SK-N-SH (cell line): ENCODE measurements at regions not wholly inside any gene's neighbourhood (a gene's known extent, or its start where the extent isn't known, plus 50 kb on each side); places are given as distances from the start of the nearest gene placed in this dataset.

Experiments
- CTCF ChIA-PET: fragments of 300-600, 350-600 bp; formaldehyde crosslinking; extraction: SDS; loops from one replicate; lab custom pipeline; 2021; lab: Yijun Ruan, JAX
- POLR2A ChIA-PET: fragments of 350-600 bp; sonication (Branson Sonifier 250); formaldehyde crosslinking; extraction: SDS; loops from one replicate; lab custom pipeline; 2020; ENCODE audit warnings: antibody characterized with exemption, inconsistent platforms; lab: Yijun Ruan, JAX
- DNase-seq: peaks from one replicate; pipeline ENCODE4 v3.0.0; 2012
- H2AFZ ChIP-seq: fragments of 200-600 bp; sonication (generic); 2 replicates; pipeline ENCODE4 v1.8.1; 2016; ENCODE audit warnings: antibody characterized with exemption, mild to moderate bottlenecking, low read depth
- H3F3A ChIP-seq: fragments of 200-600 bp; sonication (generic); replicated peaks from 2 replicates; pipeline ENCODE3; 2016; ENCODE audit warnings: antibody characterized with exemption, mild to moderate bottlenecking; ENCODE audit not compliant: insufficient read depth
- H3K27ac ChIP-seq, 2 experiments: fragments of 200-500 bp in 1 of 2; fragments of 200-600 bp in 1 of 2; sonication (Bioruptor generic) in 1 of 2; sonication (generic), shearing (Covaris generic) in 1 of 2; 2 replicates each; pipeline versions ENCODE4 v1.5.1 to v1.6.1; 2014 to 2016; ENCODE audit warnings: low read depth in 2 of 2, inconsistent platforms in 1 of 2, low read length in 1 of 2, mild to moderate bottlenecking in 1 of 2, mixed read lengths in 1 of 2
- H3K27me3 ChIP-seq: fragments of 200-600 bp; sonication (generic), shearing (Covaris generic); 2 replicates; pipeline ENCODE4 v1.6.1; 2016; ENCODE audit warnings: mixed run types; ENCODE audit not compliant: insufficient read depth
- H3K36me3 ChIP-seq, 2 experiments: fragments of 200-500 bp in 1 of 2; fragments of 200-600 bp in 1 of 2; sonication (Bioruptor generic) in 1 of 2; sonication (generic) in 1 of 2; replicated peaks in 1 of 2; 2 replicates each; pipeline versions ENCODE3 to v1.5.1; 2014 to 2016; ENCODE audit warnings: low read length in 1 of 2, mild to moderate bottlenecking in 1 of 2; ENCODE audit not compliant: insufficient read depth in 2 of 2, control insufficient read depth in 1 of 2
- H3K4me1 ChIP-seq, 2 experiments: fragments of 200-500 bp in 1 of 2; fragments of 200-600 bp in 1 of 2; sonication (Bioruptor generic) in 1 of 2; sonication (generic), shearing (Covaris generic) in 1 of 2; 2 replicates each; pipeline versions ENCODE4 v1.5.1 to v1.6.1; 2014 to 2016; ENCODE audit warnings: low read depth in 1 of 2, low read length in 1 of 2, mixed run types in 1 of 2; ENCODE audit not compliant: insufficient read depth in 2 of 2, control insufficient read depth in 1 of 2
- H3K4me2 ChIP-seq: fragments of 200-600 bp; sonication (generic), shearing (Covaris generic); 2 replicates; pipeline ENCODE4 v1.6.1; 2017; ENCODE audit warnings: mixed run types
- H3K4me3 ChIP-seq, 2 experiments: fragments of 200-500 bp in 1 of 2; fragments of 200-600 bp in 1 of 2; sonication (Bioruptor generic) in 1 of 2; sonication (generic), shearing (Covaris generic) in 1 of 2; 2 replicates each; pipeline versions ENCODE4 v1.5.1 to v1.8.1; 2014 to 2016; ENCODE audit warnings: low read depth in 2 of 2, inconsistent platforms in 1 of 2, low read length in 1 of 2, mild to moderate bottlenecking in 1 of 2, mixed read lengths in 1 of 2, moderate library complexity in 1 of 2
- H3K79me2 ChIP-seq: fragments of 200-600 bp; sonication (generic); 2 replicates; pipeline ENCODE4 v1.8.1; 2017; ENCODE audit warnings: mild to moderate bottlenecking; ENCODE audit not compliant: insufficient read depth
- H3K9ac ChIP-seq: fragments of 200-600 bp; sonication (generic); 2 replicates; pipeline ENCODE4 v1.6.1; 2017; ENCODE audit warnings: mixed run types
- H3K9me2 ChIP-seq: fragments of 200-600 bp; sonication (generic); 2 replicates; pipeline ENCODE4 v1.6.1; 2017; ENCODE audit warnings: mixed run types
- H3K9me3 ChIP-seq: fragments of 200-600 bp; sonication (generic); 2 replicates; pipeline ENCODE4 v1.6.1; 2017; ENCODE audit warnings: mixed run types, mild to moderate bottlenecking, moderate library complexity
- H4K20me1 ChIP-seq: fragments of 200-600 bp; sonication (generic); 2 replicates; pipeline ENCODE4 v1.6.1; 2017; ENCODE audit warnings: mild to moderate bottlenecking, mixed run types; ENCODE audit not compliant: insufficient read depth
- ELF1 ChIP-seq: IDR thresholded peaks from 2 replicates; pipeline ENCODE4 v1.4.0; 2012
- EP300 ChIP-seq, 2 experiments: IDR thresholded peaks; 2 replicates each; pipeline versions ENCODE4 v1.4.0 to v1.6.1; 2012; ENCODE audit warnings: borderline replicate concordance in 1 of 2, low read depth in 1 of 2, low read length in 1 of 2
- FOSL2 ChIP-seq: IDR thresholded peaks from 2 replicates; pipeline ENCODE4 v1.4.0; 2012; ENCODE audit warnings: low read depth, mild to moderate bottlenecking, moderate library complexity, borderline replicate concordance
- FOXJ3 ChIP-seq: sonication (generic); formaldehyde crosslinking; IDR thresholded peaks from 2 replicates; pipeline ENCODE4 v1.5.1; 2020; ENCODE audit warnings: mild to moderate bottlenecking, missing genetic modification reagents
- GABPA ChIP-seq: IDR thresholded peaks from 2 replicates; pipeline ENCODE4 v1.4.0; 2012; ENCODE audit warnings: low read depth, mild to moderate bottlenecking
- GATA2 ChIP-seq: sonication (generic); formaldehyde crosslinking; IDR thresholded peaks from 2 replicates; pipeline ENCODE4 v1.5.0; 2020; ENCODE audit warnings: mild to moderate bottlenecking, missing genetic modification reagents
- IRF3 ChIP-seq: fragments of 150-350 bp; IDR thresholded peaks from 2 replicates; pipeline ENCODE4 v1.6.1; 2016; ENCODE audit warnings: mild to moderate bottlenecking, low read depth, low read length
- NFIC ChIP-seq: IDR thresholded peaks from 2 replicates; pipeline ENCODE4 v1.4.0; 2012; ENCODE audit warnings: borderline replicate concordance
- POLR2AphosphoS5 ChIP-seq: IDR thresholded peaks from 2 replicates; pipeline ENCODE4 v1.6.1; 2012; ENCODE audit warnings: low read depth, low read length
- RCOR1 ChIP-seq: fragments of 150-350 bp; IDR thresholded peaks from 2 replicates; pipeline ENCODE4 v1.6.1; 2017; ENCODE audit warnings: antibody characterized with exemption, low read length
- RFX5 ChIP-seq: IDR thresholded peaks from 2 replicates; pipeline ENCODE4 v1.6.1; 2012; ENCODE audit warnings: mild to moderate bottlenecking, improper control_type of control experiment, low read length
- RXRA ChIP-seq: IDR thresholded peaks from 2 replicates; pipeline ENCODE4 v1.4.0; 2012; ENCODE audit warnings: low read depth, mild to moderate bottlenecking, borderline replicate concordance
- SIN3A ChIP-seq: IDR thresholded peaks from 2 replicates; pipeline ENCODE4 v1.6.1; 2012; ENCODE audit warnings: low read depth, mild to moderate bottlenecking, low read length, moderate library complexity, borderline replicate concordance
- SMC3 ChIP-seq: IDR thresholded peaks from 2 replicates; pipeline ENCODE4 v1.6.1; 2012; ENCODE audit warnings: low read depth, low read length, improper control_type of control experiment
- TAF1 ChIP-seq: IDR thresholded peaks from 2 replicates; pipeline ENCODE4 v1.6.1; 2012; ENCODE audit warnings: low read depth, mild to moderate bottlenecking, low read length, moderate library complexity, borderline replicate concordance
- TCF12 ChIP-seq: IDR thresholded peaks from 2 replicates; pipeline ENCODE4 v1.4.0; 2012
- TEAD4 ChIP-seq: IDR thresholded peaks from 2 replicates; pipeline ENCODE4 v1.4.0; 2012; ENCODE audit warnings: mild to moderate bottlenecking, borderline replicate concordance; ENCODE audit not compliant: insufficient read depth
- USF1 ChIP-seq: IDR thresholded peaks from 2 replicates; pipeline ENCODE4 v1.4.0; 2012; ENCODE audit warnings: low read depth, borderline replicate concordance
- YY1 ChIP-seq: IDR thresholded peaks from 2 replicates; pipeline ENCODE4 v1.4.0; 2012; ENCODE audit warnings: low read depth, mild to moderate bottlenecking
- WGBS: methylation state at CpG from one replicate; pipeline ENCODE4 v1.1.6; 2017; ENCODE audit warnings: low lambda C conversion rate; 5-methylcytosine and 5-hydroxymethylcytosine counted together
- TF ChIP-seq, protein P1 (sequence below): fragments of 150-350 bp; IDR thresholded peaks from 2 replicates; pipeline ENCODE4 v1.6.1; 2017; ENCODE audit warnings: antibody characterized with exemption, low read length, low read depth, borderline replicate concordance
- TF ChIP-seq, protein P2 (sequence below): fragments of 200-600 bp; sonication (generic); IDR thresholded peaks from 2 replicates; pipeline ENCODE4 v1.6.1; 2017; ENCODE audit warnings: antibody characterized with exemption, mild to moderate bottlenecking, moderate library complexity
- TF ChIP-seq, protein P3 (sequence below): IDR thresholded peaks from 2 replicates; pipeline ENCODE4; 2012

DNA sequence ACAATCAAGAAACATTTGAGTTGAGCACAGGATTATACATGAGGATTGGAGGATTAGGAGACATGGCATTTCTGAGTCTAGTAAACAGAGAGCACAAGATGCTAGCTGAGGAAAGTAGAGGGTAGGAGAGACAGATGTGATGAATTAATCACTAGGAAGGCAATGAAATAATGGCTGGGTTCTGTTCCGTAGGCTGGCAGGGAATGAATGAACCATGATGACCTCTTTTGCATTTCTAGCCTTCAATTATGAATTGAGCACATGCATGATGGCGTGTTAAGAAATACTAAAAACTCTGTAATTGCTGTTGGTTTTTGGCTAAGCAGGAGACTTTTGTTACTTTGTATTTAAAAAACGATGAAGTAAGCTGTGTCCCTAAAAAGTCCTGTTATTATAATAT is 420.0 kb upstream of the TLE4 start:
- Histone ChIP-seq H3K27me3 (no peaks in the 10 kb centered on the region), H3K9me3 (no peaks in the 10 kb centered on the region), H3K9me2 (no peaks in the 10 kb centered on the region), H2AFZ (no peak overlapping the region), H4K20me1 (no peaks in the 10 kb centered on the region), H3K27ac (no peak overlapping the region), H3K4me2 (no peak overlapping the region), H3K4me3 (no peak overlapping the region), H3K36me3 (no peaks in the 10 kb centered on the region), H3K9ac (no peak overlapping the region), H3K4me1 (no peaks in the 10 kb centered on the region), H3F3A (no peaks in the 10 kb centered on the region), H3K79me2 (no peaks in the 10 kb centered on the region)
- ChIA-PET CTCF (interaction anchor here (1.1 to 1.3 kb wide), 2 partner anchors 12 to 110 kb away, joined by 3 read pairs; no protein-coding TSS in a partner anchor), POLR2A (no interaction called here)
- DNase-seq: no peak
- 90% methylated on average over 3 of the region's 3 CpGs for WGBS
- TF ChIP-seq RFX5 (no peak), SMC3 (no peak), FOSL2 (no peak), ELF1 (no peak), TEAD4 (no peak), POLR2AphosphoS5 (no peak), RCOR1 (no peak), FOXJ3 (no peak), YY1 (no peak), GABPA (no peak), TCF12 (no peak), TAF1 (no peak), USF1 (no peak), NFIC (no peak), RXRA (no peak)
- TF ChIP-seq, protein P1, sequence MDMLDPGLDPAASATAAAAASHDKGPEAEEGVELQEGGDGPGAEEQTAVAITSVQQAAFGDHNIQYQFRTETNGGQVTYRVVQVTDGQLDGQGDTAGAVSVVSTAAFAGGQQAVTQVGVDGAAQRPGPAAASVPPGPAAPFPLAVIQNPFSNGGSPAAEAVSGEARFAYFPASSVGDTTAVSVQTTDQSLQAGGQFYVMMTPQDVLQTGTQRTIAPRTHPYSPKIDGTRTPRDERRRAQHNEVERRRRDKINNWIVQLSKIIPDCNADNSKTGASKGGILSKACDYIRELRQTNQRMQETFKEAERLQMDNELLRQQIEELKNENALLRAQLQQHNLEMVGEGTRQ: no peak

- DNase-seq: no peak
- WGBS: 70% methylated on average over 2 of the region's 2 CpGs
- ChIA-PET CTCF (interaction anchor here (1.3 kb wide), 1 partner anchor 11 kb away, joined by 3 read pairs; no protein-coding TSS in a partner anchor), POLR2A (no interaction called here)
- Histone ChIP-seq H3K27me3 (no peaks in the 10 kb centered on the region), H3K9ac (no peak overlapping the region), H4K20me1 (no peaks in the 10 kb centered on the region), H2AFZ (no peak overlapping the region), H3K27ac (no peak overlapping the region), H3K4me2 (no peak overlapping the region), H3K79me2 (no peaks in the 10 kb centered on the region), H3K9me2 (no peaks in the 10 kb centered on the region), H3F3A (no peaks in the 10 kb centered on the region), H3K4me3 (no peak overlapping the region), H3K9me3 (no peaks in the 10 kb centered on the region), H3K4me1 (no peaks in the 10 kb centered on the region), H3K36me3 (no peaks in the 10 kb centered on the region)
- TF ChIP-seq GABPA (no peak), TAF1 (no peak), RCOR1 (no peak), FOXJ3 (no peak), ELF1 (no peak), IRF3 (no peak), FOSL2 (no peak), SIN3A (no peak), GATA2 (CRISPR knock-in tag) (no peak), EP300 (IDR thresholded peaks at IDR 0.05; ENCODE audit: borderline replicate concordance in 1 of 2, low read depth in 1 of 2, low read length in 1 of 2) (no peak)
- TF ChIP-seq, protein P2, sequence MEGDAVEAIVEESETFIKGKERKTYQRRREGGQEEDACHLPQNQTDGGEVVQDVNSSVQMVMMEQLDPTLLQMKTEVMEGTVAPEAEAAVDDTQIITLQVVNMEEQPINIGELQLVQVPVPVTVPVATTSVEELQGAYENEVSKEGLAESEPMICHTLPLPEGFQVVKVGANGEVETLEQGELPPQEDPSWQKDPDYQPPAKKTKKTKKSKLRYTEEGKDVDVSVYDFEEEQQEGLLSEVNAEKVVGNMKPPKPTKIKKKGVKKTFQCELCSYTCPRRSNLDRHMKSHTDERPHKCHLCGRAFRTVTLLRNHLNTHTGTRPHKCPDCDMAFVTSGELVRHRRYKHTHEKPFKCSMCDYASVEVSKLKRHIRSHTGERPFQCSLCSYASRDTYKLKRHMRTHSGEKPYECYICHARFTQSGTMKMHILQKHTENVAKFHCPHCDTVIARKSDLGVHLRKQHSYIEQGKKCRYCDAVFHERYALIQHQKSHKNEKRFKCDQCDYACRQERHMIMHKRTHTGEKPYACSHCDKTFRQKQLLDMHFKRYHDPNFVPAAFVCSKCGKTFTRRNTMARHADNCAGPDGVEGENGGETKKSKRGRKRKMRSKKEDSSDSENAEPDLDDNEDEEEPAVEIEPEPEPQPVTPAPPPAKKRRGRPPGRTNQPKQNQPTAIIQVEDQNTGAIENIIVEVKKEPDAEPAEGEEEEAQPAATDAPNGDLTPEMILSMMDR: no peak
- TF ChIP-seq, protein P3, sequence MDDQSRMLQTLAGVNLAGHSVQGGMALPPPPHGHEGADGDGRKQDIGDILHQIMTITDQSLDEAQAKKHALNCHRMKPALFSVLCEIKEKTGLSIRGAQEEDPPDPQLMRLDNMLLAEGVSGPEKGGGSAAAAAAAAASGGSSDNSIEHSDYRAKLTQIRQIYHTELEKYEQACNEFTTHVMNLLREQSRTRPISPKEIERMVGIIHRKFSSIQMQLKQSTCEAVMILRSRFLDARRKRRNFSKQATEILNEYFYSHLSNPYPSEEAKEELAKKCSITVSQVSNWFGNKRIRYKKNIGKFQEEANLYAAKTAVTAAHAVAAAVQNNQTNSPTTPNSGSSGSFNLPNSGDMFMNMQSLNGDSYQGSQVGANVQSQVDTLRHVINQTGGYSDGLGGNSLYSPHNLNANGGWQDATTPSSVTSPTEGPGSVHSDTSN: no peak
These were observed 419.5 kb upstream of the TLE4 start for GRCh38 chr9:79152306-79152705.
